ENCODE measurements at regions not wholly inside any gene's neighbourhood (a gene's known extent, or its start where the extent isn't known, plus 50 kb on each side); places are given as distances from the start of the nearest gene placed in this dataset.

- no peak for DNase-seq (ENCODE audit: low spot score)
Measured at GRCh38 chr11:15815246-15816195, 540.8 kb downstream of the SOX6 start.

GRCh38 chr11:15816260-15816871 lies 540.0 kb downstream of the SOX6 start:
- DNase-seq (ENCODE audit: low spot score), result no peak

- no peak for DNase-seq (ENCODE audit: low spot score)
Measured at GRCh38 chr11:15817001-15817400, 539.3 kb downstream of the SOX6 start.

GRCh38 chr11:15818132-15818842 lies 538.1 kb downstream of the SOX6 start:
- DNase-seq (ENCODE audit: low spot score), result no peak

DNA sequence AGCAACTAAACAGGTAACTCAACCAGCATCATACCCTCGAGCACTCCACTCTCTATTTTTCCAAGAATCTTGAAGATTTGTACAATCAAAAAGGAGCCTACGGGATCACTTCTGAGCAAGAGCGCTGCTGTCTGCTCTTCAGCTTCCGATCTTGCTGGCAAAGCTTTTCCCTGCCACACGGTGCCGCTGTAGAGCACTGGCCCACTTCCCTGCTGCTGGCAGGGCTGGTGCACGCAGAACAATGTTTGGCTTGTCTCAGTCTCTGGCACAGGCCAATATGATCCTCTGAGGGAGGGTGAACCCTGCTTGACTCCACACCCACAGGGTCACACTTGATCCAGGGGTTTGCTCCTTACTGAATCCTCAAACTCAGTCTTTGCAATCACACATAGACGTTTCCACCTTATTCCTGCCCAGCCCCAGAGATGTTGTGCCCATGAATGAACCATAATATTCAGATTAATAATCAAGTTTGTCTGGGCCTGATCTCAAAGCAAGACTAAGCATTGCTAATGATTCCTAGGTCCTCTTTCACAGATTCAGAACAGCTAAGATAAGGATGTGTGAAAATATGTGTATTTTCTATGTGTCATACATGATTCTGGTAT lies 536.6 kb downstream of the SOX6 start:
- DNase-seq (ENCODE audit: low spot score), result no peak

- DNase-seq (ENCODE audit: low spot score), result no peak
Measured at GRCh38 chr11:15821451-15821850, 534.9 kb downstream of the SOX6 start.

GRCh38 chr11:15824060-15824459 lies 532.3 kb downstream of the SOX6 start:
- no peak for DNase-seq (ENCODE audit: low spot score)

DNA sequence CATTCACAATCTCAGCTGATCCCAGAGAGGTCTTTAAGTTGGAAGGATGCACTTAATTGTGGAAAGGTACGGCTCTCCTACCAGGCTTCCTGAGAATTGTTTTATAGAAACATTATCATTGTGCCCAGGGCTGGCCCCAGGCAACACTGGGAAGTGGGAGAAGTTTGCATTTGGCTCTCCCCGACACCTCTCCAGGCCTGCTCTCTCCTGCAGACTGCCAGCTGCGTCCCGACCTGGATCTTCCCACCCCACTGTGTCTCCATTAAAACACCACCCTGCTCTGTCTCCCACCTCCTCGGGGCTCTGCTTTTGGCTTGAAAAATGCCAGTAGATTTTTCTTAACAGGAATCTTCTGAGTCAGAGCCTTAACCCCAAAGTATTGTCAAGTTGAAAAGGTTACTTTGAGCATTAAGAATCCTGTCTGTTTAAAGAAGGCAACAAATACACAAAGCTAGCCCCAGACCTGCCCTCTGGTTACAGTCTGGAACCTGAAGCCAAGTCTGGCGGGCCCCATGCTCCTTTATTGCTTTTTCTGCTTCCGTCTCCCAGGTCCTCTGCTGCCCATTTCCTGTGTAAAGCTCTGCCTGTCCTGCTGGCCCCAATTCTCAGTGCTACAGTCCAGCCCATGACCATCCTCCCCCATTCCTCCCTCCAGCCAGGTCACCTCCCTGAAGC lies 530.2 kb downstream of the SOX6 start:
- no peak for DNase-seq (ENCODE audit: low spot score)

DNA sequence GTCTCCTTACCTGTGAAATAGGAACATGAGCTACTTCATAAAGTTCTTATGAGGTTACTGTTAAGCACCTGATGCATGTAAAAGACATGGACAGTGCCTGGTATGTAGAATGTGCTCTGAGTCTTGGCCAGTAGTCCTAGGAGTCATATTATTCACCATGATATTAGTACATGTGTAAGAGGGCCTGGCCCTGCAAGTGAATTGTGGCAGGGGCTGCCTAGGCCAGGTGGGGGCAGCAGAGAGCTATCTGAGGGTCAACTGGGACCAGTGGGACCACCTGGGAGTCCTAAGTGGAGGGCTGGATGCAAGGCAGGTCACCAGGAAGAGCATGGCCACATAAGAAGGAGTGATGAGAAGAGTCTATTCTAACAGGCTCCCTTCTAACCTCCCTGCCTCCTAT lies 529.5 kb downstream of the SOX6 start:
- DNase-seq (ENCODE audit: low spot score), result no peak

- no peak for DNase-seq (ENCODE audit: low spot score)
Measured at GRCh38 chr11:15828215-15828853, 528.0 kb downstream of the SOX6 start.

GRCh38 chr11:15829312-15829711 lies 527.0 kb downstream of the SOX6 start:
- DNase-seq (ENCODE audit: low spot score), result no peak

GRCh38 chr11:15830741-15831428 lies 525.5 kb downstream of the SOX6 start:
- no peak for DNase-seq (ENCODE audit: low spot score)

- DNase-seq (ENCODE audit: low spot score), result no peak
Measured at GRCh38 chr11:15835788-15836411, 520.4 kb downstream of the SOX6 start.

GRCh38 chr11:15836795-15837194 lies 519.6 kb downstream of the SOX6 start:
- DNase-seq (ENCODE audit: low spot score), result no peak

- DNase-seq (ENCODE audit: low spot score), result no peak
Measured at GRCh38 chr11:15837901-15838489, 518.4 kb downstream of the SOX6 start.

DNA sequence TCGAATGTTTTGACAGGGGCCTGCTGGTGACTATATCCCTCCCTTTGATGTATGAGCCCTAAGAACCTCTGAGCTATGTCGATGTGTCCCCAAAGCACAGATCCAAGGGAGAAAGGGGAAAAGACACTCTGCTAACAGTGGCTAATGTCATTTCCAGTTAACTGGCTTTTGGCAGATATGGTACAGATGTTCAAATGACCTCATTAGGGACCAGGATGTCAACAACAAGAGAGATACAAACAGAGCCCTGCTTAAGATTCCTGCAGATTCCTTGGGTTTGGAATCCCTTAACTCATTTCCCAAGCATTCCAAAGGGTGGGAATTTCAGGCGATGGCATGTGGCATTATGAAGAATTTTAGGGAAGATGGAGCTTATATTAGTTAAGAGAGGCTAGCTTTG lies 517.3 kb downstream of the SOX6 start:
- no peak for DNase-seq (ENCODE audit: low spot score)

- DNase-seq (ENCODE audit: low spot score), result no peak
Measured at GRCh38 chr11:15840966-15841365, 515.4 kb downstream of the SOX6 start.

- DNase-seq (ENCODE audit: low spot score), result no peak
Measured at GRCh38 chr11:15841931-15842740, 514.2 kb downstream of the SOX6 start.

DNA sequence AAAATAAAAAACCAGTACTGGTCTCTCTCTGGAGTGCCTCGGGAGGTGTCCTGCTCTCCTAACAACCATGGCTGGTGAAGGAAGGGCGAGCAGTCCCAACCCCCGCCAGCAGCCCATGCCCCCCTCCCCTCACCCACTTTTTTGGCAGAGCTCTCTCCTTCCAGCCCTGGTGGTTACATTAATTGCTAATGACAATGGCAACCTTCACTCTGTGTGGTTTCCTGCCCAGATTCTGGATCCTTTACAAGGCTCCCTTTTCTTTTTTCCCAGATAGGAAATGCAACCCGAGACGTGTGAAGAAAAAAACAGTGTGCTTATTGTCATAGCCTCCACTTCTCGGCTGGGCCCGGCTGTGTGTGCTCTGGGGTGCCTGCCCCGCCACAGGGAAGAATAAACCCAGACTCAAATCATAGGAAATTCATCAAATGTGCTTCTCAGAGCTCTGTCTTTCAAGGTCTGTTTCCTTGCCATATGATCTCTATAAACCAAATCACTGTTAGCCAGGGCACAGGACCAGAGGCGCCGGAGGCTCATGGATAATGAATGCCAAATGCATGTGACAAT lies 513.0 kb downstream of the SOX6 start:
- DNase-seq (ENCODE audit: low spot score), result no peak

Data from left forelimb (tissue), 1 donor.